ENCODE measurements at regions not wholly inside any gene's neighbourhood (a gene's known extent, or its start where the extent isn't known, plus 50 kb on each side); places are given as distances from the start of the nearest gene placed in this dataset.

DNA sequence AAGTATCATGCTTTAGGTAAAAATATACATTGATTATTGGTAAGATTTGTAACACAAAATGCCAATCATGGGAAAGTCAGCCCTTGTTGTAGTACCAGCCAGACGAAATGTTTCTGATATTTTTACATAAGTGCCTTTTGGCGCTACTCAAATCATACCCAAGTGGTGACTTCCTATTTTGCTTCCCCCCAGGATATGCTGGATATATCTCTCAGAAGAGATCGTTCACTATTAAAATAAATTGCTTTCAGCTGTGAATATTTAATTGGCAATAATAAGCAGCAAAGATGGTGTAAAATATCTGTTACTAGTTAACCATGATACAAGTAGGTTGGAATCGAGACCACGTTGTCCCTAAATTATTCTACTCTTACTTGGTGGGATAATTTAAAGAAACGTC is 909.2 kb upstream of the LRRN3 start:
- TF ChIP-seq, protein P1, sequence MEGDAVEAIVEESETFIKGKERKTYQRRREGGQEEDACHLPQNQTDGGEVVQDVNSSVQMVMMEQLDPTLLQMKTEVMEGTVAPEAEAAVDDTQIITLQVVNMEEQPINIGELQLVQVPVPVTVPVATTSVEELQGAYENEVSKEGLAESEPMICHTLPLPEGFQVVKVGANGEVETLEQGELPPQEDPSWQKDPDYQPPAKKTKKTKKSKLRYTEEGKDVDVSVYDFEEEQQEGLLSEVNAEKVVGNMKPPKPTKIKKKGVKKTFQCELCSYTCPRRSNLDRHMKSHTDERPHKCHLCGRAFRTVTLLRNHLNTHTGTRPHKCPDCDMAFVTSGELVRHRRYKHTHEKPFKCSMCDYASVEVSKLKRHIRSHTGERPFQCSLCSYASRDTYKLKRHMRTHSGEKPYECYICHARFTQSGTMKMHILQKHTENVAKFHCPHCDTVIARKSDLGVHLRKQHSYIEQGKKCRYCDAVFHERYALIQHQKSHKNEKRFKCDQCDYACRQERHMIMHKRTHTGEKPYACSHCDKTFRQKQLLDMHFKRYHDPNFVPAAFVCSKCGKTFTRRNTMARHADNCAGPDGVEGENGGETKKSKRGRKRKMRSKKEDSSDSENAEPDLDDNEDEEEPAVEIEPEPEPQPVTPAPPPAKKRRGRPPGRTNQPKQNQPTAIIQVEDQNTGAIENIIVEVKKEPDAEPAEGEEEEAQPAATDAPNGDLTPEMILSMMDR (IDR thresholded peaks at IDR 0.05), result no peak
- no peak for TF ChIP-seq POLR2A (IDR thresholded peaks at IDR 0.05)

Data from body of pancreas (tissue), 4 donors.